Loucy (cell line): ENCODE measurements at regions not wholly inside any gene's neighbourhood (a gene's known extent, or its start where the extent isn't known, plus 50 kb on each side); places are given as distances from the start of the nearest gene placed in this dataset.

Experiments used
- H2AFZ ChIP-seq: fragments of 200-600 bp; sonication (generic); 2 replicates; pipeline ENCODE4 v1.6.0; 2016; ENCODE audit warnings: antibody characterized with exemption, mild to moderate bottlenecking, low read length, moderate library complexity
- H3F3A ChIP-seq: fragments of 200-600 bp; 2 replicates; pipeline ENCODE4 v1.6.0; 2016; ENCODE audit warnings: antibody characterized with exemption, low read depth, mild to moderate bottlenecking
- H3K27me3 ChIP-seq: fragments of 200-600 bp; sonication (generic); 2 replicates; pipeline ENCODE4 v1.6.1; 2014; ENCODE audit warnings: low read length, mild to moderate bottlenecking; ENCODE audit not compliant: insufficient read depth, poor library complexity, severe bottlenecking
- H3K36me3 ChIP-seq: fragments of 200-600 bp; sonication (generic); 2 replicates; pipeline ENCODE4 v1.6.1; 2016; ENCODE audit warnings: low read length; ENCODE audit not compliant: insufficient read depth
- H3K4me1 ChIP-seq: fragments of 200-600 bp; sonication (generic); 2 replicates; pipeline ENCODE4 v1.5.1; 2014; ENCODE audit warnings: low read length, mild to moderate bottlenecking; ENCODE audit not compliant: insufficient read depth, poor library complexity, severe bottlenecking
- H3K4me2 ChIP-seq: fragments of 200-600 bp; sonication (generic); 2 replicates; pipeline ENCODE4 v1.6.0; 2014; ENCODE audit warnings: antibody characterized with exemption, low read length, low read depth, mild to moderate bottlenecking; ENCODE audit not compliant: poor library complexity, severe bottlenecking
- H3K4me3 ChIP-seq: fragments of 200-600 bp; sonication (generic); 2 replicates; pipeline ENCODE4 v1.5.1; 2014; ENCODE audit warnings: low read length, mild to moderate bottlenecking, mixed read lengths; ENCODE audit not compliant: poor library complexity, severe bottlenecking
- H3K79me2 ChIP-seq: fragments of 200-600 bp; sonication (generic); 2 replicates; pipeline ENCODE4 v1.6.1; 2014; ENCODE audit warnings: low read length; ENCODE audit not compliant: insufficient read depth
- H3K9ac ChIP-seq: fragments of 200-600 bp; sonication (generic); 2 replicates; pipeline ENCODE4 v1.6.0; 2014; ENCODE audit warnings: mild to moderate bottlenecking, low read depth, low read length, moderate library complexity; ENCODE audit not compliant: poor library complexity, severe bottlenecking
- H3K9me2 ChIP-seq: fragments of 200-600 bp; sonication (generic); replicated peaks from 2 replicates; pipeline ENCODE4 v1.6.1; 2016; ENCODE audit warnings: low read depth, low read length, mixed read lengths
- H3K9me3 ChIP-seq: fragments of 200-600 bp; sonication (generic); 2 replicates; pipeline ENCODE4 v1.6.1; 2014; ENCODE audit warnings: mild to moderate bottlenecking, antibody characterized with exemption, low read length, low read depth; ENCODE audit not compliant: insufficient read depth
- H4K20me1 ChIP-seq: fragments of 200-600 bp; sonication (generic); 2 replicates; pipeline ENCODE4 v1.6.0; 2014; ENCODE audit warnings: antibody characterized with exemption, low read length, mild to moderate bottlenecking; ENCODE audit not compliant: insufficient read depth, poor library complexity, severe bottlenecking
- EZH2phosphoT487 ChIP-seq: fragments of 200-600 bp; IDR thresholded peaks from 2 replicates; pipeline ENCODE4 v1.6.1; 2018; ENCODE audit warnings: antibody characterized with exemption, mild to moderate bottlenecking, moderate library complexity, borderline replicate concordance
- TF ChIP-seq, protein P1 (sequence below): fragments of 200-600 bp; sonication (generic); conservative IDR thresholded peaks from 2 replicates; pipeline ENCODE4 v1.5.1; 2014; ENCODE audit warnings: mild to moderate bottlenecking, antibody characterized with exemption, low read length

DNA sequence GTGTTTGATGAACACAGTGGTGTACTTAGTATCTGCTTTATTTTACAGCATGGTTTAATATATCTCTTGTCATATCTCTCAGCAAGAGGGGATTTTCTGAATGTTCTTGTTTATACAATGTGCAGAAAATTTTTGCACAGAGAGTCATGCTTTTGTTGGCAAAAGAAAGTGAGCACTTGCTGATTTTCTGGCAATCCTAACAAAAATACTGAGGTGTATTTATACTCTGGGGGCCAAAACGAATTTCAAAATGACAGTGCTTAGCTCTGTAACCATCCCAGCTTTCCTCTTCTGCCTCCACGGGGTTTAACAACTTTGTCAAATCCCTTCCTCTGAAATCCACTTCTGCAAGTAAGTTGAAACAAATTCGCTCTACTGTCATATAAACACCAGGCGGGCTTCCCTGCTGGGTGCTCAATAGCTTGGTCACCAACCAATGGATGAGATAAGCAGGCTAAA lies 169.2 kb downstream of the NOC3L start:
- no peaks in the 10 kb centered on the region for H3K79me2 ChIP-seq
- no peaks in the 10 kb centered on the region for H3K9me3 ChIP-seq
- H3K4me3 ChIP-seq, result no peak overlapping the region
- H3K27me3 ChIP-seq, result no peaks in the 10 kb centered on the region
- no peaks in the 10 kb centered on the region for H4K20me1 ChIP-seq
- no peaks in the 10 kb centered on the region for H3F3A ChIP-seq
- no peak for TF ChIP-seq EZH2phosphoT487
- TF ChIP-seq, protein P1, sequence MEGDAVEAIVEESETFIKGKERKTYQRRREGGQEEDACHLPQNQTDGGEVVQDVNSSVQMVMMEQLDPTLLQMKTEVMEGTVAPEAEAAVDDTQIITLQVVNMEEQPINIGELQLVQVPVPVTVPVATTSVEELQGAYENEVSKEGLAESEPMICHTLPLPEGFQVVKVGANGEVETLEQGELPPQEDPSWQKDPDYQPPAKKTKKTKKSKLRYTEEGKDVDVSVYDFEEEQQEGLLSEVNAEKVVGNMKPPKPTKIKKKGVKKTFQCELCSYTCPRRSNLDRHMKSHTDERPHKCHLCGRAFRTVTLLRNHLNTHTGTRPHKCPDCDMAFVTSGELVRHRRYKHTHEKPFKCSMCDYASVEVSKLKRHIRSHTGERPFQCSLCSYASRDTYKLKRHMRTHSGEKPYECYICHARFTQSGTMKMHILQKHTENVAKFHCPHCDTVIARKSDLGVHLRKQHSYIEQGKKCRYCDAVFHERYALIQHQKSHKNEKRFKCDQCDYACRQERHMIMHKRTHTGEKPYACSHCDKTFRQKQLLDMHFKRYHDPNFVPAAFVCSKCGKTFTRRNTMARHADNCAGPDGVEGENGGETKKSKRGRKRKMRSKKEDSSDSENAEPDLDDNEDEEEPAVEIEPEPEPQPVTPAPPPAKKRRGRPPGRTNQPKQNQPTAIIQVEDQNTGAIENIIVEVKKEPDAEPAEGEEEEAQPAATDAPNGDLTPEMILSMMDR, result no peak
- H3K9ac ChIP-seq, result no peak overlapping the region
- no peak overlapping the region for H3K4me2 ChIP-seq
- H3K4me1 ChIP-seq, result no peaks in the 10 kb centered on the region
- no peaks in the 10 kb centered on the region for H3K36me3 ChIP-seq
- no peak overlapping the region for H2AFZ ChIP-seq
- H3K9me2 ChIP-seq, result no peaks in the 10 kb centered on the region

GRCh38 chr10:94194256-94194655 lies 168.5 kb downstream of the NOC3L start:
- Histone ChIP-seq H3K79me2 (no peaks in the 10 kb centered on the region), H3K9ac (no peak overlapping the region), H3K4me3 (no peak overlapping the region), H3F3A (no peaks in the 10 kb centered on the region), H3K9me3 (no peaks in the 10 kb centered on the region), H2AFZ (no peak overlapping the region), H3K9me2 (no peaks in the 10 kb centered on the region), H3K27me3 (no peaks in the 10 kb centered on the region), H3K36me3 (no peaks in the 10 kb centered on the region), H3K4me1 (no peaks in the 10 kb centered on the region), H4K20me1 (no peaks in the 10 kb centered on the region), H3K4me2 (no peak overlapping the region)
- TF ChIP-seq, protein P1, result no peak
- TF ChIP-seq EZH2phosphoT487, result no peak

DNA sequence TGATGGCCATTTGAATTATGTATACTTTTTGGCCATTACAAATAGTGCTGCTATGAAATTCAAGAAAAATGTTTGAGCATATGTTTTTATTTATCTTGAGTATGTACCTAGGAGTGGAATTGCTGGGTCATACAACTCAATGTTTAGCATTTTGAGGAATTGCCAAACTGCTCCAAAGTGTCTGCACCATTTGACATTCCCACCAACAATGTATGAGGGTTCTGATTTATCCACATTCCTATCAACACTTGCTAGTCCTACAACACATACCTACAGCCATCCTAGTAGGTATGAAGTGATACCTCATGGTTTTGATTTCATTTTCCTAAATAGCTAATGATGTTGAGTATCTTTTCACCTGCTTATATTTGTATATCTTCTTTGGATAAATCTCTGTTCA lies 165.5 kb downstream of the NOC3L start:
- no peaks in the 10 kb centered on the region for H3F3A ChIP-seq
- no peaks in the 10 kb centered on the region for H3K4me1 ChIP-seq
- no peak overlapping the region for H2AFZ ChIP-seq
- no peaks in the 10 kb centered on the region for H3K9me3 ChIP-seq
- TF ChIP-seq, protein P1, result no peak
- no peak for TF ChIP-seq EZH2phosphoT487
- H3K4me2 ChIP-seq, result no peak overlapping the region
- H3K36me3 ChIP-seq, result no peaks in the 10 kb centered on the region
- no peaks in the 10 kb centered on the region for H4K20me1 ChIP-seq
- H3K79me2 ChIP-seq, result no peaks in the 10 kb centered on the region
- H3K27me3 ChIP-seq, result no peaks in the 10 kb centered on the region
- no peak overlapping the region for H3K9ac ChIP-seq
- no peaks in the 10 kb centered on the region for H3K9me2 ChIP-seq
- H3K4me3 ChIP-seq, result no peak overlapping the region
